DOHH2 (cell line): ENCODE measurements at regions not wholly inside any gene's neighbourhood (a gene's known extent, or its start where the extent isn't known, plus 50 kb on each side); places are given as distances from the start of the nearest gene placed in this dataset.

Experiments used
- EZH2phosphoT487 ChIP-seq: fragments of 200-600 bp; sonication (generic); IDR thresholded peaks from 2 replicates; pipeline ENCODE4 v1.6.1; 2017; ENCODE audit warnings: borderline replicate concordance, mild to moderate bottlenecking, antibody characterized with exemption, low read length, moderate library complexity, mixed read lengths
- TF ChIP-seq, protein P1 (sequence below): fragments of 200-600 bp; sonication (generic); IDR thresholded peaks from one replicate; pipeline ENCODE4 v1.5.1; 2014; ENCODE audit warnings: antibody characterized with exemption, mild to moderate bottlenecking, low read depth, low read length; ENCODE audit not compliant: poor library complexity, severe bottlenecking

DNA sequence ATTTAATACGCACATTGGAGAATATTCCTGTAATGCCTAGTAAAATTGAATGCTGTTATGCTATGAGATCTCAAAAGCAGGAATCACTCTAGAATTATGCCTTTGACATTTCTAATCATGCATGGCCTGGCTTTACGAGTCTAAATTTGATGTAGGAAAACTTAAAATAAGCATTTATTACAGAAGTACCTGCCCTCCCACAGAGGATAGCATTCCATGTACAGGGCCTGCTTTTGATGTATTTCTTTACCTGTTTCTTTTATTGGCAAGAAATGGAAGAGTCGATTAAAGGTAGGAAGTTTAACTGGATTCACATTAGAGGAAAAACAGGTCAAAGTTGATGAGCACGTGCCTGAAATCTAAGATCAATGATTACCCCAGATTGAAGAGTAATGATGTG lies 219.5 kb downstream of the PCDH7 start:
- TF ChIP-seq EZH2phosphoT487: no peak
- TF ChIP-seq, protein P1, sequence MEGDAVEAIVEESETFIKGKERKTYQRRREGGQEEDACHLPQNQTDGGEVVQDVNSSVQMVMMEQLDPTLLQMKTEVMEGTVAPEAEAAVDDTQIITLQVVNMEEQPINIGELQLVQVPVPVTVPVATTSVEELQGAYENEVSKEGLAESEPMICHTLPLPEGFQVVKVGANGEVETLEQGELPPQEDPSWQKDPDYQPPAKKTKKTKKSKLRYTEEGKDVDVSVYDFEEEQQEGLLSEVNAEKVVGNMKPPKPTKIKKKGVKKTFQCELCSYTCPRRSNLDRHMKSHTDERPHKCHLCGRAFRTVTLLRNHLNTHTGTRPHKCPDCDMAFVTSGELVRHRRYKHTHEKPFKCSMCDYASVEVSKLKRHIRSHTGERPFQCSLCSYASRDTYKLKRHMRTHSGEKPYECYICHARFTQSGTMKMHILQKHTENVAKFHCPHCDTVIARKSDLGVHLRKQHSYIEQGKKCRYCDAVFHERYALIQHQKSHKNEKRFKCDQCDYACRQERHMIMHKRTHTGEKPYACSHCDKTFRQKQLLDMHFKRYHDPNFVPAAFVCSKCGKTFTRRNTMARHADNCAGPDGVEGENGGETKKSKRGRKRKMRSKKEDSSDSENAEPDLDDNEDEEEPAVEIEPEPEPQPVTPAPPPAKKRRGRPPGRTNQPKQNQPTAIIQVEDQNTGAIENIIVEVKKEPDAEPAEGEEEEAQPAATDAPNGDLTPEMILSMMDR: no peak
